ENCODE measurements at regions not wholly inside any gene's neighbourhood (a gene's known extent, or its start where the extent isn't known, plus 50 kb on each side); places are given as distances from the start of the nearest gene placed in this dataset.

GRCh38 chr2:103734911-103735310, 973.1 kb downstream of the TMEM182 start:
- no peak for DNase-seq (ENCODE audit: low spot score)

DNA sequence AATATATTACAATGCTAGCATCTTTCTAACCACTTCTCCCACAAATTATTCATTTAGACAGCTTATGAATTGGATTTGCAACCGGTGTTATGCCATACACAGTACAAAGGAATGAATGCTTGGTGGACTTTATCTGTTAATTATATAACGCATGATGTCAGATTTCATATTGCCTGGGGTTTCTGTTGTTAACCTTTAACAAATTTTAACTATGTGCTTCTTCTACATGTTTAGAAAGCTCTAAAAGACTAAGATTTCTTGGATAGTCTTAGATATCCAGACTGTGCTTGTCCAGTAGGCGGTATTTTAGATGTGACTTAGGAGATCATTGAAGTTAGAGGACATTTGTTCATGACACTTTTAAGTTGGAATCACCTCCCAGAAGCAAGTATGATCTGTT, 976.3 kb downstream of the TMEM182 start:
- no peak for DNase-seq (ENCODE audit: low spot score)

DNA sequence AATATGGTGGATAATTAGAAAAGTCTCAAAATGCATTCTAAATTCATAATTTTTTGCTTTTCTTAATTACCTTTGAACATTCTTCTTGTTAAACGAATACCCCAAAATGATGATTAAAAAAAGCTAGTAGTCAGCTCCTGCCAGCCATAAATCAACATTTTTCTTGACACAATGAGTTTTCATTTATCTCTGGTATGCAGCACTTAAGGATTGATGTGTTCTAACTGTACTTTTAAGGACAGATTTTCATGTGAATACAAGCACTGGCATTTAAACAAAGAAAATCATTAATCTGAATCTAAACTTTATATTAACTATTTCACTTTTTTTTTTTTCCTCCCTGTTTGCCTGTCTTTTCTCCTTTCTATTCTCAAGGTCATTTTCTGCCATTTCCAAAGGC, 976.8 kb downstream of the TMEM182 start:
- DNase-seq (ENCODE audit: low spot score), result no peak

DNA sequence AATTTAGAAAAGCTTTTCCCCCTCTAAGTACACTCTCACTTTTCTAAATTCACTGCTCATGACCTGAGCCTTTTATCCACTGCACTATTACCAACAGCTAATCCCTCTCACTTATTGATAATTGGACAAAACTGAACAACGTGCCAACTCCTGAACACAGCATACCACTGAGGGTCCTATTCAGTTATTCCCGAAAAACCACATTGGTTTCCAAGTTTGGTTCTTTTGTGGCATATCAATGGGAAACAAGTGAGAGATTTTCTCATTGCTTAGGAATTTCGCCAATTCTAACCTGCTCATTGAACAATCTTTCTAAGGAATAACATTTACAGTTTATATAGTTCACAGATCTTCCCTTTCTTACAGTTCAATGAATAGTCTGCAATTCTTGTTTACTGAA, 977.4 kb downstream of the TMEM182 start:
- DNase-seq (ENCODE audit: low spot score), result no peak

DNA sequence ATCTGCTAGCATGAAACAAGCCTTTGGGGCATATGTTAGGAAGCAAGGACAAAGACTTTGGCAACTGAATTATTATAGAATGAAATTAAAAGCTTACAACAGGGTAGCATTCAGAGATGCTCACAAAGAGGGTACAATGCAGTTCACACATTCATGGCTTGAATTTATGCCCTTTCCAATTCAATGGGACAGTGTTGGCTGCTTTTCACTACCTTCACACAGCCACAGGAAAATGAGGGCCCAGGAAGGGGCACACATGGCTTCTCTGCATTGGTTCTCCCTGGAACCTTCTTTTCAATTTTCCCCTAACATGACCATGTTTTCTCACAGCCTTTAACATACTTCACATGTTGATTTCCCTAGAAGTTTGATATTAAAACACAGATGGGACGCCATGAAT, 978.1 kb downstream of the TMEM182 start:
- DNase-seq (ENCODE audit: low spot score), result no peak

DNA sequence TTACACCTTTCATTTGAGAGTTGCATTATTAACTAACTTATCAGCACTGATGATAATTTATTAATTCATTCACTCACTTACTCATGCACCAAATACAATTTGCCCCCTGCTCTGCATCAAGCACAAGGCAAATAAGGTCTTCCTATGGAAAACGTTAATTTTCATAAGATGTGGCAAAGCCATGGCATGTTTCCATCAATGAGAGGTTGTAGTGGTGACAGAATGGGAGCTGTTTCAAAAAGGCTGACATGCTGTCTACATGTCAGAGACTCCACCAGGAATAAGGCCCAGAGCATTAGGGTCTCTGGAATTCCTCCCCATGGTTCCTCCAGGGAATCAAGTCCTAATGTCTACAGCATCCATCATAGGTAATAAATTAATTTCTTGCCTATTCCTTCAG, 978.8 kb downstream of the TMEM182 start:
- no peak for DNase-seq (ENCODE audit: low spot score)

DNA sequence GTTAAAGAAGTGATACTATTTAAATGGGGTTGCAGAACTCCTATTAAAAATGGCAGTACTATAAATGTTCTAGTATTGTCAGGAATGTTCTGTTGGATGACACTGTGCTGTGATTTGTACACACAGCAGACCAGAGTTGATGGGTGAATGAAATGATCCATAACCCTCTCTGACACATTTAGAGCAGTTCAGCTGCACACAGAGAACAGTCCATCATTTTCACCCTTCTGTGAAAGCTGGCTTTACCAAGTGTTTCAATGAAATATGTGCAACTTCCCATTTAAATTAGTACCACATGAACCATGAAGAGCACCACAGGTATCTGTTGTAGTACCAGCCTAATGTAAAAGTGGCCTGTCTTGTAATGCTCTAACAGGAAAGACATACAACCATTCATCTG, 981.4 kb downstream of the TMEM182 start:
- DNase-seq (ENCODE audit: low spot score), result no peak

DNA sequence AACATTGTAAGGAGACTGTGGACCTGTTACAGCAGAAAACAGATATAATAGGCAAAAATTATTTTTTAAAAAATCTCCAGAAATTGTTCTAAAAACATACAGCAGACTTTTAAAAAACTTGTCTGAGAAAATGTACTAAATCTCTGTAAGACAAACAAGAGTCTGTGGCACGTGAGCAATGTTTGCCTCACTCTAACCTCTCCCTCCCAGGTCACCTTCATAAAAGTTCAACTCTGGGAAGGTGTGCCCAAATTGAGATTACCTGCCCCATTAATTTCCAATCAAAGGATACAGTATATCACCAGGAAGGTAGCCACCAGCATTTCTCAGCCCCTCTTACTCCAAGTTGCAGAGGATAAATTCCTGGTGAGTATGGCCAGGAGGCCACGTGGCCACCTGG, 992.7 kb downstream of the TMEM182 start:
- DNase-seq (ENCODE audit: low spot score), result no peak

DNA sequence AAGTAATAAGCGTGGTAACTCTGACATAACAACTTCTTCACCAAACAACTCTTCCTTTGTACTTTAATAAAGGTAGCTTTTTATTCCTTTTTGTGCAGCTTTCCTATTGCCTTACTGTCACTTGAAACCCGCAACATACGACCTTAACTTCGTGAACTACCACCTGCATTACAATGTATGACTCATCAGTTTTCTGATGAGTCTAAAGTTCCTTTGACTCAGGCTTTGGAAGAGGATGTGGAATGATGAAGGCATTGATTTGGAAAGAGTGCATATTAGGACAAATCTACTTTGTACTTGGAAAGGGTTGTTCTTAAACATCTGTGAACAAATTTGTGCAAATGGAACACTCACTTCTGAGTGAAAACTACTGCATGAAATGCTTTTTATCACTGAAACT, 1012.1 kb downstream of the TMEM182 start:
- no peak for DNase-seq (ENCODE audit: low spot score)

GRCh38 chr2:103780088-103780702, 1018.4 kb downstream of the TMEM182 start:
- DNase-seq (ENCODE audit: low spot score), result no peak

DNA sequence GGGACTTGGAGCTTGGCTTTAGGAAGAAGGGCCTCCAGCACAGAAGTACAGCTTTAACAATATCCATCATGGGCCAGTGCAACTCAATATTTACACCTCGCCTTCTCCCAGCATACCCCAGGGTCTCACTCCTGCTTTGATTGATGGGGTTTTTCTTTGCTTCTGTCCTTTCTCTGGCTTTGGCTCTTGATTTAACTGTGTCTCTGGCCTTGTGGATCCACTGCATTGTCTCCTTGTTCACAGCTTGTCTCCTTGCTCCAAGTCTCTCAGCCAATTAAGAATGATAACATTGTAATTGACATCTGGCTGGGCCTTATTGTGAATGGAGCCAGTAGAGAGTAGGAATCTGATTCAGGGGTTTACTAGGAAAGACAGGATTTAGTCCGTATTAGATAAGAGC, 1019.5 kb downstream of the TMEM182 start:
- DNase-seq (ENCODE audit: low spot score), result no peak

DNA sequence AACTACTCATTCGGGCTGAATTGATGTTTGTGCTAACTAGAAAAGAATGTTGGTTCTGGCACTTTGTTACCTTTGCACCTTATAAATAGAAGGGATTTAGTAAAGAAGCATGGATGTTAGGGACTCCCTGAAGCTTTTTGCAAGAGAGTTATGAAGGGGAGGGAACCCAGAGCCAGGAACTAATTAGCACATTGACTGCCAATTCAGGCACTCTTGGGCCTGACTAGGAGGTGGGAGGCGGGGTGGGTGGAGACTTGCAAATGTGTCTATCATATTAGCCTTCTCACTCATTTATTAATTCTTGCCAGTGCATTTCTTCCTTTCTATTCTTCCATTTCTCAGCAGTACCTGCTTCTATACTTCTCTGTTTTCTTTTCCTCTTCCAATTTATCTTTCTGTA, 1022.4 kb downstream of the TMEM182 start:
- no peak for DNase-seq (ENCODE audit: low spot score)

DNA sequence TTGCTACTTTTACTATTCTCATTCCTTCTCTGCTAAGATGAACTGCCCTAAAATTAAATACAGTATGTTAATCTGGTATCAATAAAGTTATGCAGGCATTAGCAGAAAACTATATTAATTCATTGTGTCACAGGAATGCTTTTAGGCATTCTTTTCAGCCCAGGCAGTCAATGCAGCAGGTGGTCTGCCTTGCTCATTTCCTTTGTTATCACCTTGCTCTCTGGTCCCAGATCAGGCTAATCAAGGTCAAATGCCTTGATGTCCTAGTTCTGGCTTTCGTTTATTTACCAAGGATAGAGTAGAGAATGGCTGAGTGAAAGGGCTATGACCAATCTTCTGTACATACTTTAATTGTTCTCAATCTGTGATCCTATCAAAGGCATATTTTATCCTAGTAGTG, 1023.6 kb downstream of the TMEM182 start:
- DNase-seq (ENCODE audit: low spot score), result no peak

DNA sequence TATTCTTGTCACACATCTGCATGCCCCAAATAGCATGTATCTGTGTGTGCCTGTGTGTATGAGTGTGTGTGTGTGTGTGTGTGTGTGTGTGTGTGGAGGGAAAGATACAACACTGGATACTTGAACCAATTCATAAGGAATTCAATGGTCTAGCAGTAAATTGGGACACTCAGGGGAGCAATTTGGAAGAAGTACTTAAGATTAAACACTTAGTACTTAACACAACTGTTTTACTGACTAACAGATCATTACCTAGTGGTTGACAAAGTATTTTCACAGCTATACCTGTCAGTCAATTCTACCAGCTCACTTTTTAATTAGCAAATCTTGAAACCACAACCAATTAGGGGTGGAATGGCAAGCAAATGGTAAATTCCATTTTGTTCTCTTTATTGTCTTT, 1024.1 kb downstream of the TMEM182 start:
- no peak for DNase-seq (ENCODE audit: low spot score)

DNA sequence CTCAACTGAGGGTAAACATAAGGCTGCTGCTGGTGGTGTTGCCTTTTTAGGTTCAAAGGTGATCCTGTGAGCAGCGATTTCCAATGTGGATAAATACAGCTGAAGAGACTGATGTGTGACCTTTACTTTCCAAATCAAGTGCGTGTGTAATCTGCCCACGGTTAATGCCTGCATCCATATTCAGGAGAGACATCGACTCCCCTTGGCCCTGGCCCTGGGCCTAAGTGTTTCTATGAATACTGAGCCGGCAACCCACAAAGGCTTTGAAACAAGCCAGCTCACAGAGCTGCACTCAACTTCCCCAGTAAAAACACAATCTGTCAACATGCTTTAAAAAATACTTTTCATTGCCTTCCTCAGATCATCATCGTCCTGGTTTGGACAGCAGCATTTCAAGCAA, 1026.6 kb downstream of the TMEM182 start:
- DNase-seq (ENCODE audit: low spot score), result no peak

- no peak for DNase-seq (ENCODE audit: low spot score)
These were observed 1027.1 kb downstream of the TMEM182 start for GRCh38 chr2:103788951-103789350.

GRCh38 chr2:103789381-103790095, 1027.7 kb downstream of the TMEM182 start:
- peak; percentile 68 for DNase-seq (ENCODE audit: low spot score)

GRCh38 chr2:103792042-103792441, 1030.2 kb downstream of the TMEM182 start:
- no peak for DNase-seq (ENCODE audit: low spot score)

GRCh38 chr2:103798291-103798690, 1036.5 kb downstream of the TMEM182 start:
- no peak for DNase-seq (ENCODE audit: low spot score)

DNA sequence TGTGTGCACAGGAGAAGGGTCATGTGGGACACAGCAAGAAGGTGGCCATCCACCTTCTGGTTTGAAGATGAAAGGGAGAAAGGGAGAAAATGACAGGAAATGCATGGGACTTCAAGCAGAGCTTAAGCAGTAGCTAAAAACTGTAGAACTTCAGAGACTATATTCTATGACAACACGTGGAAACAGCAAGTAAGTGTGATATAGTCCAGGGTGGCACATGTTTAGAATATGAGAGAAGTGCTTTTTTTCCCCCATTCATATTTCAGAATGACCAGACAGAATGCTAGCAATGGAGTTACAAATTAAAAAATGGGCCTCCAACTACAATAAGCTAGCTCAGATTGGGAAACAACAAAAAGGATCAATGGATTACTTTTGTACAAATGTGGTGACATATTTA, 1042.2 kb downstream of the TMEM182 start:
- DNase-seq (ENCODE audit: low spot score), result no peak

DNA sequence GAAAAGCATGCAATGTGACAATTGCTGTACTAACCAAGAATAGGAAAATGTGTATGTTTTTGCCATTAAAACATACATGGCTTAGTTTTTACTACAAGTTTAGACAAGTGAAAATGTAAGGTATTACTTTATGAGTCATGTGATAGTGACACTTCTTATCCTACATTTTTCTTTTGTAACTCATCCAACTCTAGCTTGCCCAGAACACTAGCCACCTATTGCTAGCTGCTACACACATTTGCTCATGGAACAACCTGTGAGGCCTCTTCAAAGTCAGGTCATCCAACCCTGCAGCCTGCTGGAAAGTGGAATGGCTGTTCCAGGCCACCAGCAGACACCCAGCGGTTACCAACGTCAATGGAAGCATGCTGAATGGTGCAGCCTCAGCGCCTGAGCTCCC, 1043.9 kb downstream of the TMEM182 start:
- no peak for DNase-seq (ENCODE audit: low spot score)

DNA sequence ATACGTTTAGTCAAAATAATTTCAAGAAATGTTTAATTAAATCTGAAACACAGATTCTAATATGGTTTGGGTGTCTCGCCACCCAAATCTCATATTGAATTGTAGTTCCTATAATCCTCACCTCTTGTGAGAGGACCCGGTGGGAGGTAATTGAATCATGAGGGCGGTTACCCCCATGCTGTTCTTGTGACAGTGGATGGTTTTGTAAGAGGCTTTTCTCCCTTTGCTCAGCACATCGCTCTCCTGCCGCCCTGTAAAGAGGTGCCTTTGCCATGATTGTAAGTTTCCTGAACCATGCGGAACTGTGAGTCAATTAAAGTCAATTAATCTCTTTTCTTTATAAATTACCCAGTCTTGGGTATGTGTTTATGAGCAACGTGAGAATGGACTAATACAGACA, 1045.1 kb upstream of the POU3F3 start:
- no peak for DNase-seq (ENCODE audit: low spot score)

- DNase-seq (ENCODE audit: low spot score), result no peak
These were observed 1044.5 kb upstream of the POU3F3 start for GRCh38 chr2:103809415-103809814.

DNA sequence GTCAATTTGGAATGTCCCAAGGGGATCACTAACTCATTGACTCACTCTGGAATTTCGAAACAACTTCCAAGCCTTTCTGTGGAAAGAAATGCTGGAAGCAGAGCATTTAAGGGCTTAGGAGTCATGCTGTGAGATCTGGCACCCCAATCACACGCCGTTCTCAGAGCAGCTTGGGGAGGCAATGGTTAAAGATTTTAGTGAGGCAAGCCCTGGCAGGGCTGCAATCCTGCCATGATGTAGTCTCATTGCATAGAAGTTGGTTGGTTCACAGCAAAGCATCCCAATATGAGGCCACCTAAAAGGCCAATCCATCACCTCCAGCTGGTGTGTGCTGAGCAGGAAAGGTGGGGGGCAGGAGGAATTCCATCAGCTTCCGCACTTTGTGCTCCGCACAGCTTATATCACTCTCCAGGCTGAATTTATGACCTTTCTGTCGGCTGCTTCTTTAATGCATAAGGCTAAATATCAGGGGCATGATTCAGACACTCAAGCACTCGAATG, 1043.9 kb upstream of the POU3F3 start:
- no peak for DNase-seq (ENCODE audit: low spot score)
